Neural progenitor cell (in vitro differentiated cells): ENCODE measurements at regions not wholly inside any gene's neighbourhood (a gene's known extent, or its start where the extent isn't known, plus 50 kb on each side); places are given as distances from the start of the nearest gene placed in this dataset.

ENCODE experiments used
- DNase-seq: peaks from one replicate; pipeline ENCODE4 v3.0.0-alpha.2; 2016; ENCODE audit warnings: low spot score
- H2AFZ ChIP-seq: fragments of 200-600 bp; sonication (generic); replicated peaks from 2 replicates; pipeline ENCODE4 v1.6.1; 2016; ENCODE audit warnings: antibody characterized with exemption
- H3F3A ChIP-seq: fragments of 200-600 bp; sonication (generic); 2 replicates; pipeline ENCODE4 v1.6.1; 2016; ENCODE audit warnings: antibody characterized with exemption, low read depth
- H3K27ac ChIP-seq: fragments of 200-600 bp; sonication (generic); 2 replicates; pipeline ENCODE4 v1.5.1; 2016; ENCODE audit warnings: mild to moderate bottlenecking
- H3K27me3 ChIP-seq: fragments of 200-600 bp; sonication (generic); 2 replicates; pipeline ENCODE4 v1.6.1; 2016; ENCODE audit warnings: mild to moderate bottlenecking, moderate library complexity
- H3K36me3 ChIP-seq: fragments of 200-600 bp; sonication (generic); 2 replicates; pipeline ENCODE4 v1.5.1; 2016
- H3K4me1 ChIP-seq: fragments of 200-600 bp; sonication (generic); 2 replicates; pipeline ENCODE4 v1.6.1; 2016; ENCODE audit warnings: mixed run types
- H3K4me2 ChIP-seq: fragments of 200-600 bp; sonication (generic); 2 replicates; pipeline ENCODE4 v1.6.1; 2016
- H3K4me3 ChIP-seq: fragments of 200-600 bp; sonication (generic); 2 replicates; pipeline ENCODE4 v1.5.1; 2016
- H3K79me2 ChIP-seq: fragments of 200-600 bp; sonication (generic); 2 replicates; pipeline ENCODE4 v1.6.1; 2016; ENCODE audit warnings: low read depth
- H3K9ac ChIP-seq: fragments of 200-600 bp; sonication (generic); 2 replicates; pipeline ENCODE4 v1.6.1; 2016
- H3K9me3 ChIP-seq: fragments of 200-600 bp; sonication (generic); 2 replicates; pipeline ENCODE4 v1.5.1; 2016; ENCODE audit warnings: low read depth
- H4K20me1 ChIP-seq: fragments of 200-600 bp; sonication (generic); 2 replicates; pipeline ENCODE4 v1.6.1; 2016; ENCODE audit warnings: low read depth
- H3K27ac Mint-ChIP-seq: 3 replicates; pipeline ENCODE4 v1.8.0; 2021; ENCODE audit warnings: mixed read lengths
- H3K27me3 Mint-ChIP-seq: 2 replicates; pipeline ENCODE4 v1.8.0; 2022; ENCODE audit warnings: low read depth, mild to moderate bottlenecking, inconsistent platforms, moderate library complexity, mixed read lengths; ENCODE audit not compliant: insufficient read depth
- H3K36me3 Mint-ChIP-seq: 3 replicates; pipeline ENCODE4 v1.8.0; 2021; ENCODE audit warnings: mixed read lengths
- H3K4me1 Mint-ChIP-seq: 3 replicates; pipeline ENCODE4 v1.8.0; 2021; ENCODE audit warnings: mixed read lengths
- H3K4me3 Mint-ChIP-seq: 3 replicates; pipeline ENCODE4 v1.8.0; 2021; ENCODE audit warnings: mild to moderate bottlenecking, moderate library complexity, mixed read lengths
- H3K9me3 Mint-ChIP-seq: 3 replicates; pipeline ENCODE4 v1.8.0; 2020; ENCODE audit warnings: mixed read lengths
- CTCF ChIP-seq: fragments of 200-600 bp; sonication (generic); IDR thresholded peaks from 2 replicates; pipeline ENCODE4 v1.5.1; 2017; ENCODE audit warnings: antibody characterized with exemption, mild to moderate bottlenecking
- EZH2 ChIP-seq: fragments of 200-600 bp; sonication (generic); IDR thresholded peaks from 2 replicates; pipeline ENCODE4 v1.6.1; 2017; ENCODE audit warnings: antibody characterized with exemption, mild to moderate bottlenecking, moderate library complexity
- EZH2phosphoT487 ChIP-seq: fragments of 200-600 bp; sonication (generic); IDR thresholded peaks from 2 replicates; pipeline ENCODE4 v1.6.1; 2017; ENCODE audit warnings: antibody characterized with exemption

GRCh38 chr1:95655321-95656020, 421.5 kb downstream of the RWDD3 start:
- Histone ChIP-seq H3K27me3 (no peaks in the 10 kb centered on the region), H3K9me3 (no peaks in the 10 kb centered on the region), H3K36me3 (no peaks in the 10 kb centered on the region), H2AFZ (no peak overlapping the region), H4K20me1 (no peaks in the 10 kb centered on the region), H3K79me2 (no peaks in the 10 kb centered on the region), H3K4me1 (peaks cover 6% of the 10 kb centered on the region), H3K4me3 (no peak overlapping the region), H3K4me2 (no peak overlapping the region), H3F3A (no peaks in the 10 kb centered on the region), H3K9ac (no peak overlapping the region), H3K27ac (no peak overlapping the region)
- no peak for TF ChIP-seq EZH2phosphoT487
- no peak for TF ChIP-seq EZH2
- TF ChIP-seq CTCF = no peak
- Mint-ChIP-seq H3K9me3 (no peaks in the 10 kb centered on the region), H3K27me3 (no peaks in the 10 kb centered on the region), H3K4me1 (peaks cover 16% of the 10 kb centered on the region), H3K36me3 (no peaks in the 10 kb centered on the region), H3K27ac (peak overlapping the region; percentile 87), H3K4me3 (no peak overlapping the region)
- DNase-seq = peak; percentile 13

- Histone ChIP-seq H2AFZ (no peak overlapping the region), H3K4me3 (no peak overlapping the region), H3F3A (no peaks in the 10 kb centered on the region), H3K36me3 (no peaks in the 10 kb centered on the region), H3K27me3 (no peaks in the 10 kb centered on the region), H3K9me3 (no peaks in the 10 kb centered on the region), H3K4me2 (no peak overlapping the region), H3K4me1 (peaks cover 6% of the 10 kb centered on the region), H3K27ac (no peak overlapping the region), H3K9ac (no peak overlapping the region), H3K79me2 (no peaks in the 10 kb centered on the region), H4K20me1 (no peaks in the 10 kb centered on the region)
- TF ChIP-seq EZH2 = no peak
- TF ChIP-seq CTCF = no peak
- no peak for TF ChIP-seq EZH2phosphoT487
- H3K9me3 Mint-ChIP-seq = no peaks in the 10 kb centered on the region
- H3K27ac Mint-ChIP-seq = no peak overlapping the region
- no peak for DNase-seq
- no peaks in the 10 kb centered on the region for H3K27me3 Mint-ChIP-seq
- H3K4me3 Mint-ChIP-seq = no peak overlapping the region
- H3K4me1 Mint-ChIP-seq = peaks cover 16% of the 10 kb centered on the region
- H3K36me3 Mint-ChIP-seq = no peaks in the 10 kb centered on the region
These were observed 423.2 kb downstream of the RWDD3 start for GRCh38 chr1:95657248-95657647.

GRCh38 chr1:95659166-95659565, 425.2 kb downstream of the RWDD3 start:
- no peaks in the 10 kb centered on the region for H3K27me3 Mint-ChIP-seq
- Histone ChIP-seq H3K4me2 (no peak overlapping the region), H2AFZ (no peak overlapping the region), H3K4me3 (no peak overlapping the region), H3K27me3 (no peaks in the 10 kb centered on the region), H4K20me1 (no peaks in the 10 kb centered on the region), H3K36me3 (no peaks in the 10 kb centered on the region), H3K4me1 (peaks cover 6% of the 10 kb centered on the region), H3K9me3 (peaks cover 8% of the 10 kb centered on the region), H3F3A (no peaks in the 10 kb centered on the region), H3K9ac (no peak overlapping the region), H3K79me2 (no peaks in the 10 kb centered on the region), H3K27ac (no peak overlapping the region)
- no peak overlapping the region for H3K4me3 Mint-ChIP-seq
- DNase-seq = no peak
- no peak for TF ChIP-seq EZH2
- TF ChIP-seq CTCF = no peak
- no peak for TF ChIP-seq EZH2phosphoT487
- peaks cover 6% of the 10 kb centered on the region for H3K9me3 Mint-ChIP-seq
- peaks cover 13% of the 10 kb centered on the region for H3K4me1 Mint-ChIP-seq
- no peak overlapping the region for H3K27ac Mint-ChIP-seq
- H3K36me3 Mint-ChIP-seq = peaks cover 3% of the 10 kb centered on the region
